ENCODE measurements at regions not wholly inside any gene's neighbourhood (a gene's known extent, or its start where the extent isn't known, plus 50 kb on each side); places are given as distances from the start of the nearest gene placed in this dataset.
"Not testable (repeated sequence)": the region's sequence is repeated elsewhere in the genome, so short reads cannot be mapped to it uniquely, and the experiment has no call there.

GRCh38 chr9:129531860-129532402 is 89.0 kb downstream of the C9orf50 start:
- TF ChIP-seq CTCF (conservative IDR thresholded peaks at IDR 0.05 in 1 of 2, IDR thresholded peaks at IDR 0.05 in 1 of 2; ENCODE audit: low read depth in 1 of 2, low read length in 2 of 2); EZH2 (IDR thresholded peaks at IDR 0.05; ENCODE audit: low read length, missing control alignments): not testable (repeated sequence)

Measured in fibroblast of lung (primary cell).